22Rv1 (cell line): ENCODE measurements at regions not wholly inside any gene's neighbourhood (a gene's known extent, or its start where the extent isn't known, plus 50 kb on each side); places are given as distances from the start of the nearest gene placed in this dataset.

Experiments
- H3K27ac ChIP-seq: fragments of 450-650 bp; 2 replicates; pipeline ENCODE4 v1.5.1; 2017
- ZFX ChIP-seq: fragments of 450-650 bp; IDR thresholded peaks from 2 replicates; pipeline ENCODE4 v1.6.1; 2017; ENCODE audit warnings: antibody characterized with exemption, borderline replicate concordance
- TF ChIP-seq, protein P1 (sequence below): fragments of 450-650 bp; IDR thresholded peaks from 2 replicates; pipeline ENCODE4 v1.5.1; 2017; ENCODE audit warnings: mild to moderate bottlenecking

GRCh38 chr10:1923998-1924397 lies 186.7 kb upstream of the ADARB2 start:
- TF ChIP-seq ZFX, result no peak
- TF ChIP-seq, protein P1, sequence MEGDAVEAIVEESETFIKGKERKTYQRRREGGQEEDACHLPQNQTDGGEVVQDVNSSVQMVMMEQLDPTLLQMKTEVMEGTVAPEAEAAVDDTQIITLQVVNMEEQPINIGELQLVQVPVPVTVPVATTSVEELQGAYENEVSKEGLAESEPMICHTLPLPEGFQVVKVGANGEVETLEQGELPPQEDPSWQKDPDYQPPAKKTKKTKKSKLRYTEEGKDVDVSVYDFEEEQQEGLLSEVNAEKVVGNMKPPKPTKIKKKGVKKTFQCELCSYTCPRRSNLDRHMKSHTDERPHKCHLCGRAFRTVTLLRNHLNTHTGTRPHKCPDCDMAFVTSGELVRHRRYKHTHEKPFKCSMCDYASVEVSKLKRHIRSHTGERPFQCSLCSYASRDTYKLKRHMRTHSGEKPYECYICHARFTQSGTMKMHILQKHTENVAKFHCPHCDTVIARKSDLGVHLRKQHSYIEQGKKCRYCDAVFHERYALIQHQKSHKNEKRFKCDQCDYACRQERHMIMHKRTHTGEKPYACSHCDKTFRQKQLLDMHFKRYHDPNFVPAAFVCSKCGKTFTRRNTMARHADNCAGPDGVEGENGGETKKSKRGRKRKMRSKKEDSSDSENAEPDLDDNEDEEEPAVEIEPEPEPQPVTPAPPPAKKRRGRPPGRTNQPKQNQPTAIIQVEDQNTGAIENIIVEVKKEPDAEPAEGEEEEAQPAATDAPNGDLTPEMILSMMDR, result no peak
- H3K27ac ChIP-seq, result no peak overlapping the region

- TF ChIP-seq, protein P1, result no peak
- no peak for TF ChIP-seq ZFX
- no peak overlapping the region for H3K27ac ChIP-seq
Measured at GRCh38 chr10:1923586-1923985, 186.3 kb upstream of the ADARB2 start.

DNA sequence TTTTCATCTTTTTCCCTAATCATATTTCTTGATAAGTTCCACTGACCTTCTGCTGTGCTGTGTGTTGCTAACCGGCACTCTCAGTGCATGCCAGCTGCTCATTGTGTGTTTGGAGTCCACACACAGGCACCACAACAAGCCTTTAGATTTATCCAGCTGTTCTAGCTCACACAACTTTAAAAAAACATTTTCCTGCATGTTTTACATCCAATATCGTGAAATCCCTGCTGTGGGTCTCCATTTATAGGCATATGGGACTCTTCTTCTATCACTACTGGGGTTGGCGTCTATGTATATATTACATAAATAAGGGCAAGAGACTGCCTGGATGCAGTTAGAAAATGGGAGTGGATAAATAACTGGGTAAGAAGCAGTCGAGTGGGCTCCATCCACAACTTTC lies 183.6 kb upstream of the ADARB2 start:
- TF ChIP-seq, protein P1, result no peak
- no peak for TF ChIP-seq ZFX
- H3K27ac ChIP-seq, result no peak overlapping the region

DNA sequence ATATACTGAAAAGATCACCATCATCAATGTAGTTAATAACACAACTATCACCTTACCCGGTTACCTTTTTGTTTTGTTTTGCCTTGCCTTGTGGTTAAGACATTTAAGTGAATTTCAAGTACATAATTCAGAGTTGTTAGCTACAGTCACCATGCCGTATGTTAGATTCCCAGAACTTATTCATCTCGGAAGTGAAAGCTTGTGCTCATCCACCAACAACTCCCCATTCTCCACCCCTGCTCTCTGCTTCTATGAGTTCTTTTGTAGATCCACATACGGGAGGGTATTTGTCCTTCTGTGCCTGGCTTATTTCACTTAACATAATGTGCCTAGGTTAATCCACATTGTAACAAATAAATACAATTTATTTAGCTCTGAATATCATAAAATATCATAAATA lies 182.8 kb upstream of the ADARB2 start:
- TF ChIP-seq, protein P1, result no peak
- no peak for TF ChIP-seq ZFX
- H3K27ac ChIP-seq, result no peak overlapping the region

DNA sequence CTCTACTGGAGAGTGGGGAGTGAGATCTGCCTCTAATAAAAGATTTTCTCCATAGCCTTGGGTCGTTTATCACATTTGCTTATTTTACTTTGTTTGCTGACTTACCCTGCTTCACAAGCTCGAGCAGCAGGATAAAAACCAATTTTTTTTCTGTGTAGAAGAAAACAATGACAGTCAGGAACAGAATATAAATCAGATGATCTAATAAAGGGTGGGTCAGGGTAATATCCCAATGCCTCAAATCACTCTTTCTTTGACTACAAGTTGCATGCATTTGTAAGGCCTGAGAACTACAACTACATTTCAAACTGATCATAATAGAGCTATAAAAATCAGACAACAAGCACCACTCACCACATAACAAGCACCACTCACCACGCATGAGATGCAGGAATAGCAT lies 174.4 kb upstream of the ADARB2 start:
- TF ChIP-seq, protein P1, result no peak
- no peak for TF ChIP-seq ZFX
- H3K27ac ChIP-seq, result no peak overlapping the region

GRCh38 chr10:1903982-1904381 lies 166.7 kb upstream of the ADARB2 start:
- TF ChIP-seq, protein P1, result no peak
- no peak for TF ChIP-seq ZFX

DNA sequence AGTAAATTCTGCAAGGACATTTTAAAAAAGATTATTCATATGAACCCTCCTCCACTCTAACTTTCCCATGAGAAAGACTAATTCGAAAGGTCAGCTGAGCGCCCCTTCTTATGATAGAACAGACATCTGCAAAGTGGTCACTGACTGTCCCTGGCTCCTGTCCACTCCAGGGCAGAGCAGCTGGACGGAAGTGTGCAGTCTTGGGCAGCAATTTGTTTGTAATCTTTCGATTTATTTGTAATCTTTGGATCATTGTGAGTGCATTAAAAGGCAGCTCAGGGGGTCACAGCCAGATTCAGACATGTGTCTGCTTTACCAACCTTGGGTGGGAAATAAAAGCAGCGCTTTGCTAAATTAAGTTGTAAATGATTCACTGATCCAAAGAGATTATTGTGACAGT lies 158.8 kb upstream of the ADARB2 start:
- no peak overlapping the region for H3K27ac ChIP-seq

More at GRCh38 chr10:1903982-1904381, 166.7 kb upstream of the ADARB2 start:
- no peak overlapping the region for H3K27ac ChIP-seq

More for the DNA sequence above, 158.8 kb upstream of the ADARB2 start:
- TF ChIP-seq, protein P1, result no peak
- TF ChIP-seq ZFX, result no peak
